GM19463 (cell line): ENCODE measurements at regions not wholly inside any gene's neighbourhood (a gene's known extent, or its start where the extent isn't known, plus 50 kb on each side); places are given as distances from the start of the nearest gene placed in this dataset.

Experiments used
- ATAC-seq: cut with Tn5 transposase; IDR thresholded peaks from one replicate; pipeline ENCODE4 v1.9.1; 2021; ENCODE audit warnings: mild to moderate bottlenecking, moderate library complexity; ENCODE audit not compliant: unreplicated experiment

DNA sequence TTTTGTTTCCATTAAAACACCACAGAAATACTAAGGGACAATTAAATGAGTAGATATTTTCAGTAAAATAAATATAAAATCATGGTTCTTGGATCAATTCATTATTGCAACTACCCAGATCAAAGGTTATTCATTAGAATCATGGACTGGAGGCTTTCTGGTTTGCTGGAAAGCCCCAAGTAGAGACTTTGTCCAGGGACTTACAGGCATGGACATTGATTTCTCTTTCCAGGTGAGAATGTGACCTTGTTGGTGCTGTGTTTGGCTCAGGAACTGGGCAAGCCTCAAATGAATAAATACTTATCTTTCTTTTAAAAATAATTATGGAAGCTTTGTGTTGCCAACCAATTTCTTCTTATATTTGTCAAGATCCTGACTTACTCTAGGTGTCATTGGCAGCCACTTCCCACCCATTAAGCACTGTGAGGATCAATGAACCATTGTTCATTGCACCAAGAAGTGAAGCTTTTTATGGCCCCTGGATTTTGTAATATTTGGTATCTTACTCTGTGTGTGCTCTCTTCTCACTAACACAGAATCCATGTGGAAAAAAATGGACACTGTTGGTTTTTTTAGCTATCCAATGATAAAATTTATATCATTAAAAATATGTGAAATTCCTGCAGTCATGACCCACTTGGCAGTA lies 205.8 kb upstream of the NRXN1 start:
- no peak for ATAC-seq

GRCh38 chr2:51232027-51232426 lies 200.1 kb upstream of the NRXN1 start:
- ATAC-seq: no peak

DNA sequence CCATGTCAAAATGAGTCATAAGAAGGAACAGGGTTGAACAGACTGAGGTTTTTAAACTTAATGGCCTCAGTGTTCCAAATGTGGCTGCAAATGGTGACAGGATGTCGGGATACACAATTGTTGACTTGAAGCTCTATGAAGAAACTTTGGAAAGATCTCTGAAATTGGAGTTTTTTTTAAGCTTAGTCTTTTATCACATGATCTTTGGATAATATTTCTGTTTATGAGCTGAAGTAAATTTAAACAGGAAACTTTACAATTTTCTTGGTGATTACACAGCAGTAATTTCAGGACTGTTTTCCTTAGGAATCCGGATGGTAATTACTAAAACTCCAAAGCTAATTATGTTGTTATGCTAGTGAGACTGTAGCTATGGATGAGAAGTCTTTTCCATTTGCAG lies 199.1 kb upstream of the NRXN1 start:
- no peak for ATAC-seq

GRCh38 chr2:51225377-51225776 lies 193.4 kb upstream of the NRXN1 start:
- no peak for ATAC-seq

- no peak for ATAC-seq
These were observed 192.9 kb upstream of the NRXN1 start for GRCh38 chr2:51224790-51225189.

GRCh38 chr2:51222106-51222505 lies 190.2 kb upstream of the NRXN1 start:
- ATAC-seq: no peak

DNA sequence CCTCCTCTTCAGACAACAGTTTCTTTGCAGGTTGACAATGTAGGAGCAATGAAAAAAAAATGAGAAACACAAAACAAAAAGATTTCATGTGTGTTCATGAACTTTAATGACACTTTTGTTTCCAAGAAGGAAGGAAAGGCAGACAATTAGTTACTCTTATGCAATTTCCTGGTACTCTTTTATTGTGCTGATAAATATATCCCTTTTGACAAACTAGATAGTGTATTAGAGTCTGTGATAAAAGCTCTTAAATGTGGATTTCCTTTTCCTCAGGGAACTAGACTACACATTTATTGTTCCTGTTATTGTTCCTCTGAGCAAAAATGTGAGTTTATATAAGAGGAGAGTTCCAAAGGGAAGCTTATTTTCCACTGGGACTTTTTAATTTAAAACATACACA lies 188.7 kb upstream of the NRXN1 start:
- no peak for ATAC-seq

- no peak for ATAC-seq
These were observed 188.1 kb upstream of the NRXN1 start for GRCh38 chr2:51220080-51220479.

- no peak for ATAC-seq
These were observed 187.5 kb upstream of the NRXN1 start for GRCh38 chr2:51219468-51219867.

DNA sequence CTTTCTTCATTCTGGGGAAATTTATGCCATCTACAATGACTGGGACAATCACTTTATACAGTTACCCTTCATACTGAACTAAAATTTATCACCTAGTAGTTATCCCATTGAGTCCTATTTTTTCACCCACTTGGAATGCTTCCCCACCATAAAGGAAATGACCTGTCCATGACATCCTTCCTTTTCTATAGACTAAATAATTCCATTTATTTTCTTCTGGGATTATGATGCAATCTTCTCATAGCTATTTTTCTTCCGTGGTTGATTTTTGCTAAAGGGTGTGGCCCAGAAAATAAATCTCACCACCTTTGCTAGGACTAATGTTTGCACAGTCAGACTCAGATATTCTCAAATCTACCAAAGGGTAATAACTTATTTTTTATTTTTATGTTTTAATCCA lies 186.1 kb upstream of the NRXN1 start:
- no peak for ATAC-seq

DNA sequence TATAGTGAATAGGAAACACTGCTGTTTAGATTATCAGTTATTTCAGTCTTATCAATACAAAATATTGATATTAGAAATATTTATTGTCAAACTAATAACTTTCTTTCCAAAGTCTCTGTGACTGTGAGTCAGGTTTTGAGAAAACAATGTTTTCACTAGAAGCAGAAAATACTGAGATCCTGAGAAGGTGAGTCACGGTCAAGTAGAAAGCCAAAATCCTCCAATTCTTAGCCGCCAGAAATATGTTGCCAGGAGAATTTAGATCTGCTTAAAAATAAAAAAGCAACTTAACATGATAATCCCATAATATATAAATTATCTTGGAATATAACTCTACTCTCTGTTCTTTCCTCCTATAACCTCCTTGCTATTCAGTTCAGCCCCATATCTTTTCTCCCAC lies 181.9 kb upstream of the NRXN1 start:
- ATAC-seq: no peak

DNA sequence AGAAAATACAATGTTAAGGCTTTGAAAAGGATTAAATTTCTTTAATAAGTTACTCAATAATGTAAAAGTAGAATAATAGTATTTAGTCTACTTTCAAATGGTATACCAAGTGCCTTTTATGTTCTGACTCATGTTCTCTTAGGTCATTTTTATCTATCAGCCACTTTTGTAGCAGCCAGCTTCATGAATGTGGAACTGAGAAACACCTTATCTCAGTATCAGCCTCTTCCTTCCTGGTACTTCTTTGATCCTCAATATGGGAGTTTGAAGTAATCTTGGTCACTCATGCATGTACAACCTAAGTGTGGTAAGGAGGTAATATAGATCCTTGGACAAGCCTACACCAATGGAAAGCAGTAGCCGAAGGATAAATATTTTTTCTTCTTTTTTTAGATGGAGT lies 180.4 kb upstream of the NRXN1 start:
- peak; percentile 65 for ATAC-seq

GRCh38 chr2:51208521-51208920 lies 176.6 kb upstream of the NRXN1 start:
- ATAC-seq: no peak

- no peak for ATAC-seq
These were observed 169.4 kb upstream of the NRXN1 start for GRCh38 chr2:51201295-51201694.

- no peak for ATAC-seq
These were observed 162.7 kb upstream of the NRXN1 start for GRCh38 chr2:51194656-51195055.

GRCh38 chr2:51170273-51170672 lies 138.3 kb upstream of the NRXN1 start:
- no peak for ATAC-seq

DNA sequence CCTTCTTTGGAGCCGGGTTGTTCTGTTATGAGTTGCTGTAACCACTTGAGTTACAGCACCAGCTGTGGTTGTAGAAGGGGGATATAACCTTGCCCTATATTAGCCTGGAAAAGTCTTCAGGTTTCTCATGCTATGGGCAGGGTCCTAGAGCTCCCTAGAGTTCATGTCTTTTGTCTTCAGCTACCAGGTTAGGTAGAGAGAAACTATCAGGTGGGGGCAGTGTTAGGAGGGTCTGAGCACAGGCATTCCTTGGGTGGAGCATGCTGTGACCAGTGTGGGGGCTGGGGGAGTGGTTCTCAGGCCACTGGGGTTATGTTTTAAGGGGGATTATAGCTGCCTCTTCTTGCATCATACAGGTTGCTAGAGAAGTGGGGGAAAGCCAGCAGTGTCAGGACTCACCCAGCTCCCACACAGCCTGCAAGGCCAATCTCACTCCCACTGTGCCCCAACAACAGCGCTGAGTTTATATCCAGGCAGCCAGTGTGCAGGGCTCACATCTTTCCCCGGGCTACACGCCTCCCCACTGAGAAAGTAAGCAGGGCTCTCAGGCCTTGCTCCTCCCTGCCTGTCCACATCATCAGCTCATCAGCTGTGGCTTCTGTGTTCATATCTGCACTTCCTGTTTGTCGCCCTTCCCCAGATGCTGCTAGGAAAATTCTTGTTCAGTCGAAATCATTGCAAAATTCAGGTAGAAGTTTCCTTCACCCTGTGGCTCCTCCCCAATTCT lies 133.8 kb upstream of the NRXN1 start:
- no peak for ATAC-seq

- no peak for ATAC-seq
These were observed 126.3 kb upstream of the NRXN1 start for GRCh38 chr2:51158251-51158650.

DNA sequence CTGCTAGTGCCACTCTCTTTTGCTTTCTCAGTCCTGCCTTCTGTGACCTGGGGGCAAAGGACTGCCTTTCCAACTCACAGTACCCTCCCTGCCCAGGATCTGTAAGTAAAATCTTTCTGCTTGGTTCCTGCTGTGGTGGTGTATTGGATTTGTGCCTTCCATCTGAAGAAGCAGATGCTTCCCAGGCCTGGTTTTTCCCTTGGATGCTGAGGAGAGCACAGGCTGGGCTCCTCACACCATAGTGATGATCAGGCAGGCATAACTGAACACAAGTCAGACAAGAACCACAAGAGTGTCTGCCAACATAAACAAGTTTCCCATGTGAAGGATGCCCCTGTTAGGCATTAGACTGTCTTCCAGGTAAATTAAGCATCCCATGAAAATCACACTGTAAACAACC lies 121.3 kb upstream of the NRXN1 start:
- no peak for ATAC-seq

- ATAC-seq: no peak
These were observed 119.7 kb upstream of the NRXN1 start for GRCh38 chr2:51151490-51152140.

- no peak for ATAC-seq
These were observed 117.8 kb upstream of the NRXN1 start for GRCh38 chr2:51149725-51150124.

GRCh38 chr2:51145761-51146160 lies 113.8 kb upstream of the NRXN1 start:
- no peak for ATAC-seq
